ENCODE measurements at regions not wholly inside any gene's neighbourhood (a gene's known extent, or its start where the extent isn't known, plus 50 kb on each side); places are given as distances from the start of the nearest gene placed in this dataset.

GRCh38 chr17:33375783-33376182 lies 82.7 kb upstream of the ASIC2 start:
- ChIA-PET SMC1A (ENCODE audit: uncharacterized antibody, unreplicated experiment) (no interaction called here), CTCF (no interaction called here), RAD21 (ENCODE audit: unreplicated experiment) (no interaction called here), POLR2A (no interaction called here)
- Histone ChIP-seq H3K4me2 (ENCODE audit: control insufficient read depth, insufficient read depth) (no peak overlapping the region), H3K4me3 (no peak overlapping the region), H3K79me2 (ENCODE audit: control insufficient read depth, insufficient read depth, low read length) (no peaks in the 10 kb centered on the region), H2AFZ (ENCODE audit: control insufficient read depth, low read depth, low read length) (no peak overlapping the region), H3K27me3 (replicated peaks in 1 of 2; ENCODE audit: control insufficient read depth in 2 of 2, insufficient read depth in 2 of 2, low read length in 1 of 2) (peaks cover 0 to 3% of the 10 kb centered on the region in 2 experiments; a peak in 2 of 4 replicates), H3K9me3 (replicated peaks; ENCODE audit: control insufficient read depth, insufficient read depth, low read length) (no peaks in the 10 kb centered on the region), H3K36me3 (ENCODE audit: control insufficient read depth in 2 of 2, insufficient read depth in 2 of 2, low read length in 1 of 2) (no peaks in the 10 kb centered on the region), H3K9ac (ENCODE audit: control insufficient read depth, insufficient read depth, low read length) (no peak overlapping the region), H3K27ac (ENCODE audit: control insufficient read depth, insufficient read depth) (no peak overlapping the region), H3K4me1 (ENCODE audit: control insufficient read depth, insufficient read depth, low read length) (no peaks in the 10 kb centered on the region), H4K20me1 (ENCODE audit: control insufficient read depth, insufficient read depth) (no peaks in the 10 kb centered on the region)
- ATAC-seq = no peak
- TF ChIP-seq SUPT20H (IDR thresholded peaks at IDR 0.05; ENCODE audit: borderline replicate concordance, control insufficient read depth, low read depth, low read length) (no peak), TCF12 (IDR thresholded peaks at IDR 0.05; ENCODE audit: low read depth, low read length) (no peak), CHD4 (IDR thresholded peaks at IDR 0.05) (no peak), NKRF (conservative IDR thresholded peaks at IDR 0.05) (no peak), EZH2 (IDR thresholded peaks at IDR 0.05; ENCODE audit: borderline replicate concordance, control insufficient read depth, low read depth, low read length) (no peak), SMAD5 (IDR thresholded peaks at IDR 0.05; ENCODE audit: low read depth) (no peak), IRF4 (IDR thresholded peaks at IDR 0.05; ENCODE audit: low read depth, low read length) (no peak), ZNF207 (IDR thresholded peaks at IDR 0.05; ENCODE audit: borderline replicate concordance) (no peak), BMI1 (IDR thresholded peaks at IDR 0.05; ENCODE audit: borderline replicate concordance) (no peak)
- TF ChIP-seq, protein P1, sequence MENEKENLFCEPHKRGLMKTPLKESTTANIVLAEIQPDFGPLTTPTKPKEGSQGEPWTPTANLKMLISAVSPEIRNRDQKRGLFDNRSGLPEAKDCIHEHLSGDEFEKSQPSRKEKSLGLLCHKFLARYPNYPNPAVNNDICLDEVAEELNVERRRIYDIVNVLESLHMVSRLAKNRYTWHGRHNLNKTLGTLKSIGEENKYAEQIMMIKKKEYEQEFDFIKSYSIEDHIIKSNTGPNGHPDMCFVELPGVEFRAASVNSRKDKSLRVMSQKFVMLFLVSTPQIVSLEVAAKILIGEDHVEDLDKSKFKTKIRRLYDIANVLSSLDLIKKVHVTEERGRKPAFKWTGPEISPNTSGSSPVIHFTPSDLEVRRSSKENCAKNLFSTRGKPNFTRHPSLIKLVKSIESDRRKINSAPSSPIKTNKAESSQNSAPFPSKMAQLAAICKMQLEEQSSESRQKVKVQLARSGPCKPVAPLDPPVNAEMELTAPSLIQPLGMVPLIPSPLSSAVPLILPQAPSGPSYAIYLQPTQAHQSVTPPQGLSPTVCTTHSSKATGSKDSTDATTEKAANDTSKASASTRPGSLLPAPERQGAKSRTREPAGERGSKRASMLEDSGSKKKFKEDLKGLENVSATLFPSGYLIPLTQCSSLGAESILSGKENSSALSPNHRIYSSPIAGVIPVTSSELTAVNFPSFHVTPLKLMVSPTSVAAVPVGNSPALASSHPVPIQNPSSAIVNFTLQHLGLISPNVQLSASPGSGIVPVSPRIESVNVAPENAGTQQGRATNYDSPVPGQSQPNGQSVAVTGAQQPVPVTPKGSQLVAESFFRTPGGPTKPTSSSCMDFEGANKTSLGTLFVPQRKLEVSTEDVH (IDR thresholded peaks at IDR 0.05; ENCODE audit: low read depth, partially characterized antibody) = no peak
- intact Hi-C loops (cut with micrococcal nuclease; ENCODE audit: unreplicated experiment) = no loop called here
- no peak for DNase-seq (ENCODE audit: low read depth, low spot score)
- in situ Hi-C loops (cut with MboI) = no loop called here
- no TSS peak for BruUV-seq (replicated peaks)
- 1% methylated on average over 4 of the region's 4 CpGs for WGBS (ENCODE audit: insufficient coverage, insufficient replicate concordance, low lambda C conversion rate, missing lambda C conversion rate)
- FAIRE-seq = no peak

Measured in GM12878 (cell line).